ENCODE measurements at regions not wholly inside any gene's neighbourhood (a gene's known extent, or its start where the extent isn't known, plus 50 kb on each side); places are given as distances from the start of the nearest gene placed in this dataset.
"Not testable (repeated sequence)": the region's sequence is repeated elsewhere in the genome, so short reads cannot be mapped to it uniquely, and the experiment has no call there.

- H3K36me3 Mint-ChIP-seq (ENCODE audit: low read depth): no peaks in the 10 kb centered on the region; the same call in 2 of the 3 replicates
Observed at GRCh38 chr6:14569394-14569793, 451.8 kb downstream of the CD83 start.

DNA sequence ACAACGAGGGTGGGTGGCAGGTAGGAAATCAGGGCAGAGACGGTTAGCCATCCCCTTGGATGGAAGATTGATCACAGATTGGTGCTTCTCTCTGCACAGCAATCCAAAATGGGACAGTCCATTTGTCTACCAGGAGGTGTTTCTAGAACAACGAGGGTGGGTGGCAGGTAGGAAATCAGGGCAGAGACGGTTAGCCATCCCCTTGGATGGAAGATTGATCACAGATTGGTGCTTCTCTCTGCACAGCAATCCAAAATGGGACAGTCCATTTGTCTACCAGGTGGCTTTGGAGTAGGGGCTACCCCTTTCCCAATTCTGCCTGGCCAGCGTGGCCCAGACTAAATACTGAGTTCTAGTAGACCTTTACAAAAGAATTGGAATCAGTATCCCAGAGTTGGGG is 452.3 kb downstream of the CD83 start:
- not testable (repeated sequence) for H3K27me3 ChIP-seq (ENCODE audit: insufficient read depth); H3K27me3 Mint-ChIP-seq (ENCODE audit: insufficient read depth, low read depth, poor library complexity); H2AFZ ChIP-seq; H3F3A ChIP-seq (replicated peaks; ENCODE audit: low read depth); H3K9me3 Mint-ChIP-seq; H3K27ac ChIP-seq (ENCODE audit: low read depth); H3K4me3 ChIP-seq; DNase-seq (ENCODE audit: low spot score); H3K4me1 Mint-ChIP-seq; H3K4me2 ChIP-seq; H3K36me3 ChIP-seq (ENCODE audit: insufficient read depth); H3K36me3 Mint-ChIP-seq (ENCODE audit: low read depth); H3K4me3 Mint-ChIP-seq; ATAC-seq; H3K79me2 ChIP-seq (replicated peaks; ENCODE audit: insufficient read depth); H3K4me1 ChIP-seq (ENCODE audit: insufficient read depth); H4K20me1 ChIP-seq (replicated peaks; ENCODE audit: insufficient read depth); H3K27ac Mint-ChIP-seq
- peaks cover 27% of the 10 kb centered on the region for H3K9me2 ChIP-seq (ENCODE audit: insufficient read depth)

More at GRCh38 chr6:14569394-14569793, 451.8 kb downstream of the CD83 start:
- TF ChIP-seq ETS1 (IDR thresholded peaks at IDR 0.05): no peak
- TF ChIP-seq, protein P1, sequence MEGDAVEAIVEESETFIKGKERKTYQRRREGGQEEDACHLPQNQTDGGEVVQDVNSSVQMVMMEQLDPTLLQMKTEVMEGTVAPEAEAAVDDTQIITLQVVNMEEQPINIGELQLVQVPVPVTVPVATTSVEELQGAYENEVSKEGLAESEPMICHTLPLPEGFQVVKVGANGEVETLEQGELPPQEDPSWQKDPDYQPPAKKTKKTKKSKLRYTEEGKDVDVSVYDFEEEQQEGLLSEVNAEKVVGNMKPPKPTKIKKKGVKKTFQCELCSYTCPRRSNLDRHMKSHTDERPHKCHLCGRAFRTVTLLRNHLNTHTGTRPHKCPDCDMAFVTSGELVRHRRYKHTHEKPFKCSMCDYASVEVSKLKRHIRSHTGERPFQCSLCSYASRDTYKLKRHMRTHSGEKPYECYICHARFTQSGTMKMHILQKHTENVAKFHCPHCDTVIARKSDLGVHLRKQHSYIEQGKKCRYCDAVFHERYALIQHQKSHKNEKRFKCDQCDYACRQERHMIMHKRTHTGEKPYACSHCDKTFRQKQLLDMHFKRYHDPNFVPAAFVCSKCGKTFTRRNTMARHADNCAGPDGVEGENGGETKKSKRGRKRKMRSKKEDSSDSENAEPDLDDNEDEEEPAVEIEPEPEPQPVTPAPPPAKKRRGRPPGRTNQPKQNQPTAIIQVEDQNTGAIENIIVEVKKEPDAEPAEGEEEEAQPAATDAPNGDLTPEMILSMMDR (conservative IDR thresholded peaks at IDR 0.05; ENCODE audit: low read depth in 2 of 2): no peak
- Histone ChIP-seq H3F3A (replicated peaks; ENCODE audit: low read depth) (no peaks in the 10 kb centered on the region), H3K4me2 (no peak overlapping the region), H3K27me3 (ENCODE audit: insufficient read depth) (no peaks in the 10 kb centered on the region), H3K9me2 (ENCODE audit: insufficient read depth) (peaks cover 27% of the 10 kb centered on the region), H2AFZ (no peak overlapping the region), H3K4me3 (no peak overlapping the region), H3K27ac (ENCODE audit: low read depth) (no peak overlapping the region), H4K20me1 (replicated peaks; ENCODE audit: insufficient read depth) (no peaks in the 10 kb centered on the region), H3K79me2 (replicated peaks; ENCODE audit: insufficient read depth) (no peaks in the 10 kb centered on the region), H3K4me1 (ENCODE audit: insufficient read depth) (peaks cover 3% of the 10 kb centered on the region; the same call in 1 of the 2 replicates), H3K36me3 (ENCODE audit: insufficient read depth) (no peaks in the 10 kb centered on the region)
- no peaks in the 10 kb centered on the region; the same call in 2 of the 3 replicates for H3K9me3 Mint-ChIP-seq
- DNase-seq (ENCODE audit: low spot score) (no peak), ATAC-seq (no peak)
- no peak overlapping the region for H3K4me3 Mint-ChIP-seq
- no peaks in the 10 kb centered on the region; the same call in 2 of the 3 replicates for H3K4me1 Mint-ChIP-seq
- no peak overlapping the region for H3K27ac Mint-ChIP-seq
- H3K27me3 Mint-ChIP-seq (ENCODE audit: insufficient read depth, low read depth, poor library complexity): peaks cover 2% of the 10 kb centered on the region

- H3K27me3 Mint-ChIP-seq (ENCODE audit: insufficient read depth, low read depth, poor library complexity): peaks cover 2% of the 10 kb centered on the region
- H3K4me1 ChIP-seq (ENCODE audit: insufficient read depth): peaks cover 3% of the 10 kb centered on the region; the same call in 1 of the 2 replicates
- no peaks in the 10 kb centered on the region; the same call in 2 of the 3 replicates for H3K36me3 Mint-ChIP-seq (ENCODE audit: low read depth)
- H3K27ac Mint-ChIP-seq: no peak overlapping the region
- H2AFZ ChIP-seq: no peak overlapping the region
- no peaks in the 10 kb centered on the region; the same call in 2 of the 3 replicates for H3K9me3 Mint-ChIP-seq
- no peak overlapping the region for H3K27ac ChIP-seq (ENCODE audit: low read depth)
- no peak for ATAC-seq
- no peaks in the 10 kb centered on the region; the same call in 2 of the 3 replicates for H3K4me1 Mint-ChIP-seq
- no peak overlapping the region for H3K4me3 Mint-ChIP-seq
- no peaks in the 10 kb centered on the region for H3K36me3 ChIP-seq (ENCODE audit: insufficient read depth)
- no peaks in the 10 kb centered on the region for H3K27me3 ChIP-seq (ENCODE audit: insufficient read depth)
- H3K4me2 ChIP-seq: no peak overlapping the region
- no peak overlapping the region for H3K4me3 ChIP-seq
- peaks cover 23% of the 10 kb centered on the region for H3K9me2 ChIP-seq (ENCODE audit: insufficient read depth)
- no peaks in the 10 kb centered on the region for H3F3A ChIP-seq (replicated peaks; ENCODE audit: low read depth)
- no peak for DNase-seq (ENCODE audit: low spot score)
- no peaks in the 10 kb centered on the region for H4K20me1 ChIP-seq (replicated peaks; ENCODE audit: insufficient read depth)
- H3K79me2 ChIP-seq (replicated peaks; ENCODE audit: insufficient read depth): no peaks in the 10 kb centered on the region
- TF ChIP-seq NANOG (IDR thresholded peaks at IDR 0.05; ENCODE audit: borderline replicate concordance): no peak
- TF ChIP-seq STAT1 (IDR thresholded peaks at IDR 0.05; ENCODE audit: unreplicated experiment): no peak
- no peak for TF ChIP-seq ZNF331 (CRISPR knock-in tag; IDR thresholded peaks at IDR 0.05; ENCODE audit: low read depth)
- no peak for TF ChIP-seq POLR2AphosphoS5 (IDR thresholded peaks at IDR 0.05; ENCODE audit: low read depth)
- TF ChIP-seq JUNB (IDR thresholded peaks at IDR 0.05; ENCODE audit: unreplicated experiment): no peak
- TF ChIP-seq ZNF114 (CRISPR knock-in tag; IDR thresholded peaks at IDR 0.05): no peak
- TF ChIP-seq REST (IDR thresholded peaks at IDR 0.05; ENCODE audit: unreplicated experiment): no peak
- no peak for TF ChIP-seq EZH2 (IDR thresholded peaks at IDR 0.05; ENCODE audit: low read depth, unreplicated experiment)
- TF ChIP-seq ETS1 (IDR thresholded peaks at IDR 0.05): no peak
- TF ChIP-seq EZH2phosphoT487 (IDR thresholded peaks at IDR 0.05; ENCODE audit: unreplicated experiment): no peak
Observed at GRCh38 chr6:14571001-14571400, 453.4 kb downstream of the CD83 start.
